Vagina (tissue), 2 donors: ENCODE measurements at regions not wholly inside any gene's neighbourhood (a gene's known extent, or its start where the extent isn't known, plus 50 kb on each side); places are given as distances from the start of the nearest gene placed in this dataset.

Source experiments
- CTCF ChIP-seq, 3 experiments: fragments of 450-650 bp in 2 of 3; fragments of 200-600 bp in 1 of 3; sonication (generic) in 1 of 3; IDR thresholded peaks; one replicate each; pipeline ENCODE4 v1.5.1; 2017 to 2019; ENCODE audit warnings: antibody characterized with exemption in 3 of 3, mild to moderate bottlenecking in 2 of 3, moderate library complexity in 2 of 3
- POLR2AphosphoS5 ChIP-seq, 2 donors: sonication (generic); formaldehyde crosslinking; IDR thresholded peaks; one replicate each; pipeline ENCODE4 v1.9.0; 2017; ENCODE audit warnings: antibody characterized with exemption in 2 of 2, mild to moderate bottlenecking in 2 of 2, low read depth in 1 of 2; ENCODE audit not compliant: insufficient read depth in 1 of 2

GRCh38 chr7:68707958-68708357, 890.3 kb upstream of the AUTS2 start:
- TF ChIP-seq CTCF (IDR thresholded peaks at IDR 0.05) = no peak
- no peak for TF ChIP-seq POLR2AphosphoS5 (IDR thresholded peaks at IDR 0.05; ENCODE audit: insufficient read depth in 1 of 2, low read depth in 1 of 2)
